G401.6 (cell line): ENCODE measurements at regions not wholly inside any gene's neighbourhood (a gene's known extent, or its start where the extent isn't known, plus 50 kb on each side); places are given as distances from the start of the nearest gene placed in this dataset.
"Not testable (repeated sequence)": the region's sequence is repeated elsewhere in the genome, so short reads cannot be mapped to it uniquely, and the experiment has no call there.

Experiments
- FAIRE-seq: peaks from 2 replicates; lab custom pipeline; 2012; peaks lifted over from hg19 to GRCh38; lab: Jason Lieb, UNC

DNA sequence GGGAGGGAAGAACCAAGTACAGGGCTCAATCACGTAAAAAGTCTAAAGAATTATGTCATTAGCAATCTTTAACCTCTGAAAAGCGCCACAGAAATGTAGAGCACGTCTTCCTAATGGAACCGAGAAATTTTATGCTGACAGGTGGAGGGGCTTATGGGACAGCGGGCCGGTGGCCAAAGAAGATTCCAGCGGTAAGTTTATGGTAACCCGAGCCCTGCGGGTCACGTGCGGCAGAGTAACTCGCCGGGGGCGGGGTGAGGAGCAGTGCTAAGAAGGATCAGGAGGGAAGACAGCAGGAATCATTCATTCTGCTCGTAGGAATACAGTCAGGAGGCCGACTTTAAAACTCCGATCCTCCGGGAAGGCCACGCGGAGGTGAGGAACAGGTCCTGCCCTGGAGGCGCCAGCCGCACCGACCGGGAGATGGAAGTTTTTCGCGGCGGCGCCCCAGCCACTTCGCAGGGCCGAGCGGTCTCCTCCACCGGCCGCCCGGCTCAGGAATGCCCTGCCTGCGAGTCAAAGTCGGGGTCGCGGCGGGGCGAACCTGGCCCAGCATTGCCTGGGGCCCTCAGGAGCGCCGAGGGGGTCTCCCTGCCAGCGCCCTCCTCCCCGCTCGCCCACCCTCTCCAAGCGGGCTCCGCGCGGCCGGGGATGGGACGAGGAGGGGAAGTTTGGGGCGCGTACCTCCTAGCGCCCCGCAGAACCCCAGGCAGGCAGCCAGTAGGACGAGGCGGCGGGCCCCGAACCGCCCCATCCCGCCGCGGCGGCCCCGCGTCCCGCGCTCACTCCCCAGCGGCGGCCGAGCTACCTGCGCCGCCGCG lies 101.8 kb downstream of the ESM1 start:
- no peak for FAIRE-seq

DNA sequence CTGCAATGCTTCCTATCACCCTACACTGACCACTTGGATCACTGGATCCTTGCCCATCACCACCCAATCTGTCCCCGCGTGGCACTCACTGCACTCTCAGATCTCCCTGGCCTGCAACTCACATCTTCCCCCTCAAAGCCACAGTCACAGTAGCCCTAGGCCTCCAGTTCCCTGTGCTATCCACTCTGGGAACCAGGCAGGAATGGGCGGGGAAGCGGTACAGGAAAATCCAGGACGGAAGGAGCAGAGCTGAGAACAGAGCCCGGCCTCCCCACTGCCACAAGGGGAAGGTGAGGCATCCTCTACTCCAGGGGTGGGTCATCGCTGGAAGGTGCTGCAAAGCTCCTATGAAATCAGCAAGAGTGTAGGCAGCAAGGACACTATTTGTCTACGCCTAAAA lies 102.6 kb downstream of the ESM1 start:
- FAIRE-seq = no peak

DNA sequence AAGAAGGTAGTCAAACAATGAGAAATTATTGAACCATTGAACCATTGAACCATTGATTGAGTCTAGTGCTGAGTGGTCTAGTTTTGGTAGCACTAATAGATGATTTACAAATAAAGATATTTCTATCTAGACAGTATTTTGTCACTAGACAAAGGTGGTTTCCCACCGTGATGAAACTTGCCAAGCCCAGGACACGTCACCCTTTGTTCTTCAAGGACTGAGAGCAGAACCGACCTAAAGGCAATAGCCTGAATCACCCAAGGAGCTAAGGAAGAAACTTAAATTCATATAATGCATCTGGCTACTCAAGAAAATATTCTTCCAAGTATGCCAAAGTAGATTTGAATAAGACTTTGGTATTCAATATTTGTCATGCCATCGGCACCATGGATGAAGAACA lies 103.3 kb downstream of the ESM1 start:
- FAIRE-seq = no peak

DNA sequence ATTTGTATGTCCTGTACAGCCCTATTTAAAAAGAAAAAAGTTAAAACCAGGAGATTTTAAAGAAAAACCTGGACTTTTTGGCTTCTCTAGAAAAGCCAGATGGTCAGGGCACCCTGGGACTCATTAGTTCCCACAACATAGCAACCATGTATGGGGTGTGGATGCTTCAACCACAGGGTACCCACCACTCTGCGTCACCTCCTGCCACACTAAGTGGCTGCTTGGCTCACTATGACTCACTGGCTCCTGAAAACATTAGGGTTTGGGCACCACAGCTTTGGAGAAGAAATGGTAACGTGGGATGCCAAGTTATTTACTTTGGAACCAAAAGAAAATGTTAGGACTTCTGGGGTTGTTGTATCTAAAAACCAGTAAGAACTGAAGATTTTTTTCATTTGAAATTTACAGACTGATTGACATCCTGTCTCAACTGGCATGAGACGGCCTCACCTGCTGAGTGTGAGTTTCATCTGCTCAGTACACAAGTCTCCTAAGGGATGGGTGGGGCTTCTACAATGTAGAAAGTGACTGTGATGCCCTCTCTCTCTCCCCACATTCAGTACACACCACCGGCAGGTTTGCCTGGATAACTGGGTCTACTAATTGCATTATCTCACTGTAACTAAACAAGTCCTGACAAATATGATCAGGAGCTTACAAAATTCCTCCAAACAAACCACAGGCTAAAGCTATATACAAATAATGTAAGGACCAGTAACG lies 103.9 kb downstream of the ESM1 start:
- no peak for FAIRE-seq

DNA sequence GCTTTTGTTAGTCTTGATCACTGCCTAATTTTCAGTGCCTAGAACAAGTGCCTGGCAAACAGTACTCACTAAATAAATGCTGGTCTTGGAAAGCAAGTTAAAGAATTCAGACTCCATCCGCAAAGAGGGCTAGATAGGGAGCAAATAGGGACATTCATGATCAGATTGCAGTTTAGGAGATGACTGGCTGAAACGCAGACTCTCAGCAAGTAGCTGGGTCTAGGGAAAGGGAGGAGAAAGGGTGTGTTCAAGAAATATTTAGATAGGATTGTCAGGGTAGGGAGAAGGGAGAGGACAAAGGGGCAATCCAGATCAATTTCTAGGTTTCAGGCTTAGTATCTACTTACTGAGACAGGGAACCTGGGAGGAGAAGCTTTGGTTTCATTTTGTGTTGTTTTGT lies 108.4 kb downstream of the ESM1 start:
- FAIRE-seq = no peak

DNA sequence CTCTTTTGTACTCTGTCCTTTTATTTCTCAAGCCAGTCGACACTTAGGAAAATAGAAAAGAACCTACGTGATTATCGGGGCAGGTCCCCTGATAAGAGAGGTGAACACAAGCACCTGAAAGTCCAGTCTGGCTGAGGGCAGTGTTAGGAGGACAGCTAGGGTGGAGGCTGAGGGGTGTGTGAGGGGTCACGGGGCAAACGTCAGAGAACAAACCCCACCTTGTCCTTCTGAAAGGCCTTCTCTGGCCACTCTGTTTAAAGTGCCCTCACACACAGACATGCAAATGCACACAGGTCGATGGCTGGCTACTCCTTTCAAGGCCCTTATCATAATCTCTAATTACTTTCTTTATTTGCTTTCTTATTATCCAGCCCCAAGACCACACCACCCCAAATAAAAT lies 108.8 kb downstream of the ESM1 start:
- no peak for FAIRE-seq

DNA sequence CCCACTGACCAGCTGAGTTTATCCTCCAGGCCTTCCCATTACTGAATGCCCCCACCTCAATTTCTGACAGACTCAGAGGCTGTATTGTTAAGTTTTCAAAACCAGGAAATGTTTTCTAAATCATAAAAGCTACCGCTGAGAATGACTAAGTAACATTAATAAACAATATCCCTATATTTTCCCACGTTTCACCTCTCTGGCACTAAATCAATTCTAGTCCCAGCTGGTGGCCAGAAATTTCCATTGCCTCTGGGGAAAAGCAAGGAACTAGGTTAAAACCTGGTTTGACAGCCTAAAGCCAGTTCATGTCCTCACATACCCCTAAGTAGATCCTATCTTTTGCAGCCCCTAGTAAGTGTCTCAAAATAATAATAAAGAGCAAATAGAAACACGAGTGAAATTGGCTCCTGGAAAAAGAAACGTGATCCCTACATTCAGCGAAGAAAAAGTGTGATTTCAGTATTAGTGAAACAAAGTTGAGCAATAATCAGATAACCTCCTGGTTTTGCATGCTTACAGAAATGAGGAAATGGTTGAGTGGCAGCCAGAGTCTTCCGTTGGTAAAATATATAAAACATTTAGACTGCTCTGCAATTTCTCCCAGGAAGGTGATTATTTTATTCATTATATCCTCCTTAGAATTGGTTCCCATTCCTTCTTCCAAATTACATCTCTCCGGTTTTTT lies 110.9 kb downstream of the ESM1 start:
- no peak for FAIRE-seq

DNA sequence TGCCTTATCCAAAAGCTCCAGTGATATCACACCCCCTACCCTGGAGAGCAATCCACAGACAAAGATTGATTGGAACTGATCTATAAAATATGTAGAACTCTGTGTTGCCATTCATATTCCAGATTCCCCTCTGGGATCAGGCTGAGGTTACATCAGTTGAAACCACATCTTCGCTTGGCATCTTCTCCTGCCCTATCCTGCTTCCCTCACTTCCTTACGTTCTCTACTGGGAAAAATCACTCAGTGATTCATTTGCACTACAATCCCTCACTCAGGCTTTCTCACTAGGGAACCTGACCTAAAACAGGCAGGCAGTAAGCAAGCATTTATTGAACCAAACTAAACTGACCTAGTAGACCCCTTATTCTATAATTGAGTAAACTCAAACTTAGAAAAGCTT lies 111.7 kb downstream of the ESM1 start:
- FAIRE-seq = no peak

DNA sequence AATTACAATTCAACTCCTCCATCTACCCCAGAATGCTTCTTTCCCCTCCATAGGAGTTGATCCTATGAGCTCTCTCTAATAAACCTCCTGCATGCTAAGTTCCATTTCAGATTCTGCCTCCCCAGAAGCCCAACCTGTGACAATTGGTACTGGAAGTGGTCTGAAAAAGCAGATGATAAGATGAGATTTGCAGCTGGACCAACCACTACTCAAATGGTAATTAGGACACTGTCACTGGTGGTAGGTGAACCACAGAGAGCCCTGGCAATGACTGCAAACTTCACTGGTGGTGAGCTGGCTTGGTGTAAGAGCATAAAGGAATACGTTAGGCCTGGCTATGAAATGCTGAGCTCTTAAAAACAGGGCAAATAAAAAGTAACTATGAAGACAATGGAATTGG lies 112.6 kb downstream of the ESM1 start:
- FAIRE-seq = no peak

DNA sequence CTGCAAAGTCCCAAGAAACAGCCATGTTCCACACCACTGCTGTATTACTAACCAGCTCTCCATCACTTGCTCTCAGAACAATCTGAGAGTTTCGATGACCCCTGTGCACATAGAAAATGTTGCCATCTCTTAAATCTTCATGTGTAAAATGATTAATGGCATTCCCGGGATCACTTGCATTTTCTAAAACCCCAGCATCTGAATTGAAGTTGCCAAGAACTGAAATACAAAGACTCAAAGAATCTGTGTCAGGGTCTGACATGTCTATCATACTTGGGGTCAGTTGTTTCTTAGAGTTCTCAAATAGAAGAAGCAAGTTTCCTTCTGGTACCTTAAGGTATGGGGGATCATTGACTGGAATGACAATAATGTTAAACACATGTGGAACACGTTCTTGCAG lies 115.1 kb downstream of the ESM1 start:
- FAIRE-seq = no peak

DNA sequence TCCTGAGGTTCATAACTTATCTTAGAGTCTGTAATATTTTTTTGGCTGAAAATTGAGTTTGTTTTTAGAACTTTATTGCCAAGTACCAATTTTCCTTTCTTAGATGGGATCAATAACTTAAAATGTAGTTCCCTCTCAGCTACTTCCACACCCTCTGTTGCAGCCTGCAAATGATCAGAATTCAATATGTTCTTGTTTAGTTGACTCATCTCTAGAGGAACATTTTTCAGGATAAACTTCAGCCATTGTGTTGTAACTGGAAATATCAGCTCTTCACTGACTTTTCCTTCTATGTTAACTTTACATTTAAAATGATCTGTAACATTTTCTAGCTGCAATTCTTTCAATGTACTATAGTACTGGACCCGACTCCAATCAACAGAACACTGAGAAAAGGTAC lies 115.7 kb downstream of the ESM1 start:
- FAIRE-seq = no peak

DNA sequence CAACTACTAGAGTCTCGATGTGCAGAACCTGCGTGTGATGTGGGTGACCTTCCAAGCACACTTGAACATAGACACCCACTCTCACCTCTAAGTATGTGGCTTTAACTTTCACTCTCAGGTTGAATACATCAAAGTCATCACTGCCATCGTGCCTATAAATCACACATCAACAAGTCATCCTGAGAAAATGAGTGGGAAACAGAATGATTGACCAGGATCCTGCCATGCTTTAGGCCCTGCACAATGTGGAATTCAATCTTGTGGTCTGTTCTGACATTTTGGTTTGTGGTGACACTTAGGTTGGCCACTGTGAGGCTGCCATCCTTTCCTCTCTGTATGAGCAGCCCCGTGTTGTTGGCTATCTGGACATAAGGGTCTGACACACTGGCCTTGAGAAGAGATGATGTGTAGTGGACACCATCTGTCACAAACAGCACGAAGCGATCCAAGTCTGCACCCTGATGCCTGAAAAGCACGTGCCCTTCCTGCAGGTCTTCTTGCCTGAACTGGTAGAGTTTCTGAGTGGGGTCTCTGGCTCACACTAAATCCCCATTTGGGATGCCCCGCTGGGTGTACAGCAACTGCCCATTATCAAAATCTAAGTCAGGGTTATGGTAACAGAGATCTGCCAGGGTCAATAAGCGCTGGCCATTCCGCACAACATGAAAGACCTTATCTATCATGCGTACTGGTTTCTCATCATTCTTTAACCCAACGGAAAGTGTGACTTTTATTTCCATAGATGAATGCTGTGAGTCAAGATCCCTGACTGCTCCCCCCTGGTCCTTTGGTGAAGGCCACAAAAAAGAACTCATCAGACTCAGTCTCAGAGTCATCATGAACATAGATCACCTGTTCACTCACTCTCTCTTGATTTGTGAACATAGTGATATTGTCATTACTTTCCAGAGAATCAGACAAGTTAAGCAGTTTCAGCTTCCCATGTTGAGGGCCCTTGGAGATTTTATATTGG lies 116.6 kb downstream of the ESM1 start:
- FAIRE-seq = no peak

DNA sequence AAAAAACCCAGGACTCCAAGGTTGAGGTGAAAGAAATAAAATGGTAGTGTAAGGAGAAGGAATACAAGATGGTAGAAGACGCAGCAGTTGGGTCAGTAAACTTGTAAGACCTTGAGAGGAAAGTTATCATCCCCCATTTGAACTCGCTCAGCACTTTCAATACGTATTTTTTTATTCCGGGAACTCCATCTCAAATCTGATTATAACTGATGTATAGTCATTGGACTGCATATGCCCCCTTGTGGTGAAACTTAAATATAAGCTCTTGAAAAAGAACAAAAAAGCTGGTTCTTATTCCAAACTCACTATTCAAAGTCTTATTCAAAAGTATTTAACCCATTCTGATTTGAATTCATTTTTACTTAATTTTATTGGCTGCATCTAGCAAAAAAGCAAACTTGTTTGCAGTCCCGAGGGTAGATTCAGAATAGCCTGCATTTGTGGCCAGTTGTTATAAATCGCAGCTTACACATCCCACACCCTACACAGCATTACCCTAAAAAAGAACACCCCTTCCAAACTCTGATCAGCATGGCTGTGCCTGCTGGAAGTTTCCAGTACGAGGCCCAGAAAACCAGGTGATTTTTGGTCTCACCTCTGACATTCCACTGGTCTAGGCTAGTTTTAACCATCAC lies 118.0 kb downstream of the ESM1 start:
- FAIRE-seq = peak; percentile 93

DNA sequence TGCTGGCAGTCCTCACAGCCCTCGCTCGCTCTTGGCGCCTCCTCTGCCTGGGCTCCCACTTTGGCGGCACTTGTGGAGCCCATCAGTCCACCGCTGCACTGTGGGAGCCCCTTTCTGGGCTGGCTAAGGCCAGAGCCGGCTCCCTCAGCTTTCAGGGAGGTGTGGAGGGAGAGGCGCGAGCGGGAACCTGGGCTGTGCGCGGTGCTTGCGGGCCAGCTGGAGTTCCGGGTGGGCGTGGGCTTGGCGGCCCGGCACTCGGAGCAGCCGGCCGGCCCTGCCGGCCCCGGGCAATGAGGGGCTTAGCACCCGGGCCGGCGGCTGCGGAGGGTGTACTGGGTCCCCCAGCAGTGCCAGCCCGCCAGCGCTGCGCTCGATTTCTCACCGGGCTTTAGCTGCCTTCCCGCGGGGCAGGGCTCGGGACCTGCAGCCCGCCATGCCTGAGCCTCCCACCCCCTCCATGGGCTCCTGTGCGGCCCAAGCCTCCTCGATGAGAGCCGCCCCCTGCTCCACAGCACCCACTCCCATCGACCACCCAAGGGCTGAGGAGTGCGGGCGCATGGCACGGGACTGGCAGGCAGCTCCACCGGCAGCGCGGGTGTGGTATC lies 120.4 kb downstream of the ESM1 start:
- not testable (repeated sequence) for FAIRE-seq

DNA sequence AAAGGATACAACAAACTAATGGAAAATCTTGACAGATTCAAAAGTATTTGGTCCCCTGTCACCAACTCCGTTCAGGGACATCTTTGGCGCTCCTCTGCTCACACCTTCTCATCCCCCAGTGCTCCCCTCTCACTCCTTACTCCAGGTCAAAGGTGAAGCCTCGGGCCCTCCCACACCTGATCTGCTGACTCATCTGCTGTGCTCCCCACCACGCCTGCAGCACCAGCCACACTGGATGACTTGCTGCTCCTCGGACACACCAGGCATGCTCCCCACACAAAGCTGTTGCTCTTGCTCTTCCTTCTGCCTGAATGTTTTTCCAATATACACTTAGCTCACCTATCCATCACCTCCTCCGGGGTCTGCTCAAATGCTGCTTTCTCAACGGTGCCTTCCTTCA lies 123.4 kb downstream of the ESM1 start:
- FAIRE-seq = no peak

DNA sequence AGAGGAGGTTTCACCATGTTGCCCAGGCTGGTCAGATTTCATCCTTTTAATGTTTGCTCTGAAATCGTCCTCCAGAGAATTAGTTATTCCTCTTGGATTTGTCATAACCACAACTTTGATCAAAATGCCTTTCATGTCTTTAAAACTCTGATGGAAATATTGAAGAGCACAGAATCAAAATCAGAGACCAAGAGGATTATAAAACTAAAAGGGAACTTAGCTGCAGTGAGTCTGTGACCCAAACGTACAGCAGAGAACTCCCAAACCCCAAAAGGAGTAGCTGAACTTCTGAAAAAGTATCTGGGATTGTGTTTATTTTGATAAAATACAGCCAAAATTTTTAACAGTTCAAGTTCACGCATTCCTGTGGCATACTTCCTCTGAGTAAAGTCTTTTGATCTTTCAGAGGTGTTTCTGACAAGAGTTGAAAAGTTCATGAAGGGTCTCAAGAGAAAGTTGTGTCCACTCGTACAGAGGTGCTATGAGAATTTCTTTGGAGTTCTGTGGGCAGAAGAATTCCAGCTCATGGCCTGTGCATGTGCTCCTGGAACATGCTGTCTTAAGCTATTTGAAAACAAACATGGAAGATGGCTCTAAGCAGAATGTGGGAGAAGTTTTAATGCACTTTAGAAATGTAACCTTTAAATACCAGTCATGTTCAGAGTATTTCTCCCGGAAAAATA lies 124.0 kb downstream of the ESM1 start:
- no peak for FAIRE-seq

DNA sequence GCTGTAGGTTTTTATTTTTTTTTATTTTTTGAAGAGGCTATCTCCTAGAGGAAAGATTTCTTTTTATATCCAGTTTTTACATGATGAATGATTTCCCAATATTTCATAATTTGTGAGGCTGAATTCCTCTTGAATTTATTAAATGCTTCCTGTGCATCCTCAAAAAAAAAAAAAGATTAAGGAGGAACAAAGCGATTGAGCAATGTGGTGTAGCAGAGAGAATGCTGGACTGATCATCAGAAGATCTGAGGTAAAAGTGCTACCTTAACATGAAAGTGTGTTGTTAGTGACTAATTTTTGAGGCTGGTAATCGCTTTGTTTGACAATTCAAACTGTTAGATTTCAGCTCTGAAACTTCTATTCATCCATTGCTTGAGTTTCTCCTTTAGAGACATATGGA lies 125.1 kb downstream of the ESM1 start:
- no peak for FAIRE-seq

DNA sequence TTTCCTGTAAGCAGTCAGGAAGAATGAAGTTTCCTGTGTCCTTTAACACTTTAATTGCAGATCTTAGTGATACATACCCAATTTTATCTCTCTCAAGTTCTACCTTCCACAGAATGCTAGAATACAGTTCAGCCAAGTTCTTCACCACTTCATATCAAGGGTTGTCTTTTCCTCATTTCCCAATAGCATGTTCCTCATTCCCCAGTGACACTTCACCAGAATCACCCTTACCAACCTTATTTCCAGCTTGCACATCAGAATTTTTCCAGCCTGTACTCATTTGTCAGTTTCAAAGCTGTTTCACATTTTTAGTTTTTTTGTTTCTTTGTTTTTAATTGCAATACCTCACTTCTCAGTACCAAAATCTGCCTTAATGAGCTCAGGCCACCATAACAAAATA lies 126.1 kb downstream of the ESM1 start:
- FAIRE-seq = no peak

DNA sequence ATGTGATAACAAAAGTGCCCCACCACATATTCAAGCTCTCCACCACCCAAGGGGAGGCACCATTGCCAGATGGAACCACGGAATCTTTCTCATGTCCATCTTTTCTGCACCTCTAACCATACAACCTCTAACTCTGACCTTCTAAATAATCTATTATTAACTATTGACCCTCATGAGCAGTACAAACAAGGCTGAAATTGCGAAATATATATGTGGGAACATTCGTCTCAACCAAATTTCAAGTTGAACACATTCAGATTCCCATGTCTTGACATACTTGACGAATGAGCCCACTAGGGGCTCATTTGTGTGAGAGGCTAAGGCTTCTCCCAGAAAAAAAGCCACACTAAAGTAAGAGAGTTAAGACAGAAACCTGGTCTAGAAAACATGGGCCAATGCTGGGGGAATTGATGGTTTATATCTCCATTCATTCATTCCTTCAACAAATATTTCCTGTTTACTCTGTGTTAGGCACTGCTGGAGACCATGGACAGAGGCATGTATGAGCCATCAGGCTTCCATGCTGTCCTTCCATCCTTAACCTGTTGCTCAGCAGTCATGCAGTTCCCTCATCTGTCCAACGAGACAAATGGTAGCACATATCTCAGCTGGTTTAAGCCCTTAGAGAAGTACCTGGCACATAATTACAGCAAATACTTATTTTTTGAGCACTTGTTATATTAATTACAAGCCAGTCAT lies 130.4 kb downstream of the ESM1 start:
- no peak for FAIRE-seq

DNA sequence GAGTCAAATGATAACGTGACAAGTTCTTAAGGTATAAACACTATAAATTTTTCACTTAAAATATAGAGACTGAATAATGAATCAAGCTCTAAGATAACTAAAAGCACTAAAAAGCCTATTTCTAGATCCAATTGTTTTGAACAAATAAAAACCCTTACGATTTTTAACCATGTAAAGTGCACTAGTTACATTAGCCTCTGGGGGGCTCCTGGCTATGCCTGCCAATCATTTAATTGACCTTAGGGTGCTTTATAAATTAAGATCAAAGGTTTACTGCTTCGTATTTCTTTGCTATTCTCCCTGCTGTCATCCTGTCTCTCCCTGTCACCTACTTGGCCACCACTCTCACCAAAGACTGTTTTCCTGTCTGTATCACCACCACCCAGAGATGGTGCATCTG lies 133.4 kb downstream of the ESM1 start:
- no peak for FAIRE-seq
